SK-N-SH treated with all-trans-retinoic acid at 6 μM for 48 hours (cell line): ENCODE measurements at regions not wholly inside any gene's neighbourhood (a gene's known extent, or its start where the extent isn't known, plus 50 kb on each side); places are given as distances from the start of the nearest gene placed in this dataset.

Experiments used
- ATAC-seq: fragments of 200-7000 bp; cut with Tn5 transposase; 3 replicates; pipeline ENCODE4 v1.9.1; 2020; ENCODE audit warnings: mild to moderate bottlenecking, moderate library complexity
- ARNTL ChIP-seq: fragments of 450-650 bp; formaldehyde crosslinking; IDR thresholded peaks from 2 replicates; pipeline ENCODE4 v1.5.0; 2020; ENCODE audit warnings: low read depth, mild to moderate bottlenecking, moderate library complexity, borderline replicate concordance
- BACH2 ChIP-seq: fragments of 250-450 bp; sonication (Bioruptor Pico); IDR thresholded peaks from 2 replicates; pipeline ENCODE4 v1.9.0; 2021; ENCODE audit warnings: mild to moderate bottlenecking, borderline replicate concordance
- CREB5 ChIP-seq: fragments of 250-450 bp; sonication (Bioruptor Pico); IDR thresholded peaks from 2 replicates; pipeline ENCODE4 v1.5.1; 2020; ENCODE audit warnings: low read depth, mild to moderate bottlenecking, moderate library complexity
- CSDC2 ChIP-seq: fragments of 250-450 bp; sonication (Bioruptor Pico); IDR thresholded peaks from 2 replicates; pipeline ENCODE4 v1.5.0; 2020; ENCODE audit warnings: mild to moderate bottlenecking, moderate library complexity
- CSRNP3 ChIP-seq: fragments of 250-450 bp; sonication (Bioruptor Pico); IDR thresholded peaks from 2 replicates; pipeline ENCODE4 v1.5.1; 2021; ENCODE audit warnings: mild to moderate bottlenecking, moderate library complexity
- ESRRG ChIP-seq: fragments of 250-450 bp; sonication (Bioruptor Pico); IDR thresholded peaks from 2 replicates; pipeline ENCODE4 v1.6.1; 2021; ENCODE audit warnings: mild to moderate bottlenecking
- GLIS3 ChIP-seq: fragments of 250-450 bp; sonication (Bioruptor Pico); IDR thresholded peaks from 2 replicates; pipeline ENCODE4 v1.5.0; 2020; ENCODE audit warnings: mild to moderate bottlenecking, moderate library complexity
- ISL1 ChIP-seq: fragments of 250-450 bp; sonication (Bioruptor Pico); IDR thresholded peaks from 2 replicates; pipeline ENCODE4 v2.1.2; 2022; ENCODE audit warnings: mild to moderate bottlenecking, moderate library complexity
- PATZ1 ChIP-seq: fragments of 250-450 bp; sonication (Bioruptor Pico); IDR thresholded peaks from 2 replicates; pipeline ENCODE4 v1.8.0; 2020; ENCODE audit warnings: mild to moderate bottlenecking, moderate library complexity, borderline replicate concordance
- POU6F1 ChIP-seq: fragments of 250-450 bp; sonication (Bioruptor Pico); IDR thresholded peaks from 2 replicates; pipeline ENCODE4 v1.8.0; 2021; ENCODE audit warnings: low read depth, mild to moderate bottlenecking, moderate library complexity, borderline replicate concordance
- PPARA ChIP-seq: fragments of 250-450 bp; sonication (Bioruptor Pico); IDR thresholded peaks from 2 replicates; pipeline ENCODE4 v1.5.0; 2020; ENCODE audit warnings: mild to moderate bottlenecking, borderline replicate concordance
- RARB ChIP-seq: fragments of 250-450 bp; sonication (Bioruptor Pico); IDR thresholded peaks from 2 replicates; pipeline ENCODE4 v1.8.0; 2021; ENCODE audit warnings: mild to moderate bottlenecking, moderate library complexity
- TOX ChIP-seq: fragments of 250-450 bp; sonication (Bioruptor Pico); IDR thresholded peaks from 2 replicates; pipeline ENCODE4 v1.8.0; 2021; ENCODE audit warnings: mild to moderate bottlenecking, moderate library complexity, borderline replicate concordance
- TSHZ2 ChIP-seq: fragments of 250-450 bp; sonication (Bioruptor Pico); IDR thresholded peaks from 2 replicates; pipeline ENCODE4 v1.5.0; 2020; ENCODE audit warnings: mild to moderate bottlenecking, moderate library complexity
- ZFP3 ChIP-seq: fragments of 250-450 bp; sonication (Bioruptor Pico); IDR thresholded peaks from 2 replicates; pipeline ENCODE4 v1.5.0; 2020; ENCODE audit warnings: mild to moderate bottlenecking, moderate library complexity
- ZFP30 ChIP-seq: fragments of 450-650 bp; formaldehyde crosslinking; IDR thresholded peaks from 2 replicates; pipeline ENCODE4 v1.5.0; 2022; ENCODE audit warnings: mild to moderate bottlenecking, moderate library complexity

- no peak for ATAC-seq
Measured at GRCh38 chr18:57863706-57864105, 60.6 kb upstream of the ATP8B1 start.

GRCh38 chr18:57859314-57859713 is 56.2 kb upstream of the ATP8B1 start:
- ATAC-seq: peak; percentile 59; the same call in 2 of the 3 replicates
- no peak for TF ChIP-seq PATZ1 (CRISPR knock-in tag)
- TF ChIP-seq PPARA (CRISPR knock-in tag): no peak
- TF ChIP-seq TSHZ2 (CRISPR knock-in tag): no peak
- TF ChIP-seq ARNTL (CRISPR knock-in tag): no peak
- TF ChIP-seq CSRNP3: no peak
- no peak for TF ChIP-seq RARB (CRISPR knock-in tag)
- TF ChIP-seq CSDC2 (CRISPR knock-in tag): no peak
- no peak for TF ChIP-seq ZFP3 (CRISPR knock-in tag)
- TF ChIP-seq, all 23 proteins: peak for 0

More at GRCh38 chr18:57863706-57864105, 60.6 kb upstream of the ATP8B1 start:
- TF ChIP-seq ESRRG (CRISPR knock-in tag) (no peak), ARNTL (CRISPR knock-in tag) (no peak), TOX (CRISPR knock-in tag) (no peak), ZFP30 (no peak), PATZ1 (CRISPR knock-in tag) (no peak), ISL1 (no peak), CSRNP3 (no peak), POU6F1 (CRISPR knock-in tag) (no peak)
- TF ChIP-seq, all 23 proteins: peak for 0

- ATAC-seq: no peak
- TF ChIP-seq TOX (CRISPR knock-in tag): no peak
- no peak for TF ChIP-seq ISL1
- no peak for TF ChIP-seq CREB5 (CRISPR knock-in tag)
- TF ChIP-seq GLIS3 (CRISPR knock-in tag): no peak
- TF ChIP-seq POU6F1 (CRISPR knock-in tag): no peak
- TF ChIP-seq BACH2 (CRISPR knock-in tag): no peak
Measured at GRCh38 chr18:57856557-57857280, 53.6 kb upstream of the ATP8B1 start.
